Uterus (tissue), 2 donors: ENCODE measurements at regions not wholly inside any gene's neighbourhood (a gene's known extent, or its start where the extent isn't known, plus 50 kb on each side); places are given as distances from the start of the nearest gene placed in this dataset.

ENCODE experiments used
- CTCF ChIP-seq, 4 experiments: fragments of 200-600 bp in 2 of 4; fragments of 450-650 bp in 2 of 4; sonication (generic) in 2 of 4; IDR thresholded peaks; one replicate each; pipeline ENCODE4 v1.5.1; 2016 to 2019; ENCODE audit warnings: antibody characterized with exemption in 4 of 4, mild to moderate bottlenecking in 2 of 4, moderate library complexity in 1 of 4
- POLR2A ChIP-seq, 2 donors: fragments of 450-650 bp; IDR thresholded peaks; one replicate each; pipeline ENCODE4 v1.6.1; 2016; ENCODE audit warnings: antibody characterized with exemption in 2 of 2, mild to moderate bottlenecking in 1 of 2, moderate library complexity in 1 of 2

- TF ChIP-seq CTCF (IDR thresholded peaks at IDR 0.05), result no peak
- no peak for TF ChIP-seq POLR2A (IDR thresholded peaks at IDR 0.05)
These were observed 110.3 kb upstream of the PALMD start for GRCh38 chr1:99535470-99536164.
